ENCODE measurements at regions not wholly inside any gene's neighbourhood (a gene's known extent, or its start where the extent isn't known, plus 50 kb on each side); places are given as distances from the start of the nearest gene placed in this dataset.

DNA sequence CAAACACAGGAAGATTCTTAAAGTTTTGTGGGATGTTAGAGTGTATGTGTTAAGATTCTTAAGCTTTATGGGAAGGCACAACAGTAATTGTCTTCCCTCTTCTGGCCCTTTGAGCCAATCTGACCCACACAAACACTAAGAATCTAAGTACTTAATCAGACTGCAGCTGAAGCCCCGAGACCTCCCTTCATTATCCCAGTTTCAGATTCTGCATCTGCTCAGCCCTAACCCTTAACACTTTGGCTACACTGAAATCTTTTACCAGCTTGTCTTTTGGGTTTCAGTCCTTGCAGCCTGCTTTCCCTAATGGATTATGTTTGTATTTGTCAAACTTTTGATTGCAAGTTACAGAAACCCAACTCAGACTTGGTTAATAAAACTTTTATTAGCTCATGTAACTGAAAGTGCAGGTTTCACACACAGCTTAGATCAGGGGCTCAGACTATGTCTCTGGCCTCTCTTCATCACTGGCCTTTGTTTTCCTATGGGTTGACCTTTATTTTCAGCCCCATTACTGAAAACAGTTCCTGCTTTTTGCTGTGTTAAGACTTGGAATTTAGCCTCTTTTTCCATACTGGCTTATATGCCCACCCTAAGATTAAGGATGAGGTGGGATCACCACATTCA, 71.5 kb downstream of the COX7C start:
- H3K9ac ChIP-seq (ENCODE audit: low read length), result no peak overlapping the region
- no peaks in the 10 kb centered on the region for H3F3A ChIP-seq (ENCODE audit: insufficient read depth, low read length, poor library complexity, severe bottlenecking)
- H3K4me2 ChIP-seq (ENCODE audit: low read length), result no peak overlapping the region
- no peaks in the 10 kb centered on the region for H3K79me2 ChIP-seq (replicated peaks; ENCODE audit: insufficient read depth, low read length)
- H3K36me3 ChIP-seq (ENCODE audit: insufficient read depth, low read length), result no peaks in the 10 kb centered on the region
- H3K27ac ChIP-seq (ENCODE audit: low read length), result no peak overlapping the region
- H4K20me1 ChIP-seq (ENCODE audit: insufficient read depth), result no peaks in the 10 kb centered on the region
- no peak overlapping the region for H3K4me3 ChIP-seq (ENCODE audit: low read length)
- H3K9me3 ChIP-seq (ENCODE audit: low read length), result no peaks in the 10 kb centered on the region
- TF ChIP-seq MXI1 (conservative IDR thresholded peaks at IDR 0.05; ENCODE audit: poor library complexity, severe bottlenecking) (no peak), SMC3 (conservative IDR thresholded peaks at IDR 0.05; ENCODE audit: poor library complexity) (no peak), EP300 (conservative IDR thresholded peaks at IDR 0.05; ENCODE audit: poor library complexity, severe bottlenecking) (no peak), EZH2 (IDR thresholded peaks at IDR 0.05; ENCODE audit: borderline replicate concordance, insufficient read depth, low read length, poor library complexity, severe bottlenecking) (no peak), RAD21 (conservative IDR thresholded peaks at IDR 0.05) (no peak), POLR2AphosphoS5 (IDR thresholded peaks at IDR 0.05) (no peak), TAF1 (IDR thresholded peaks at IDR 0.05; ENCODE audit: low read depth) (no peak)
- TF ChIP-seq, protein P1, sequence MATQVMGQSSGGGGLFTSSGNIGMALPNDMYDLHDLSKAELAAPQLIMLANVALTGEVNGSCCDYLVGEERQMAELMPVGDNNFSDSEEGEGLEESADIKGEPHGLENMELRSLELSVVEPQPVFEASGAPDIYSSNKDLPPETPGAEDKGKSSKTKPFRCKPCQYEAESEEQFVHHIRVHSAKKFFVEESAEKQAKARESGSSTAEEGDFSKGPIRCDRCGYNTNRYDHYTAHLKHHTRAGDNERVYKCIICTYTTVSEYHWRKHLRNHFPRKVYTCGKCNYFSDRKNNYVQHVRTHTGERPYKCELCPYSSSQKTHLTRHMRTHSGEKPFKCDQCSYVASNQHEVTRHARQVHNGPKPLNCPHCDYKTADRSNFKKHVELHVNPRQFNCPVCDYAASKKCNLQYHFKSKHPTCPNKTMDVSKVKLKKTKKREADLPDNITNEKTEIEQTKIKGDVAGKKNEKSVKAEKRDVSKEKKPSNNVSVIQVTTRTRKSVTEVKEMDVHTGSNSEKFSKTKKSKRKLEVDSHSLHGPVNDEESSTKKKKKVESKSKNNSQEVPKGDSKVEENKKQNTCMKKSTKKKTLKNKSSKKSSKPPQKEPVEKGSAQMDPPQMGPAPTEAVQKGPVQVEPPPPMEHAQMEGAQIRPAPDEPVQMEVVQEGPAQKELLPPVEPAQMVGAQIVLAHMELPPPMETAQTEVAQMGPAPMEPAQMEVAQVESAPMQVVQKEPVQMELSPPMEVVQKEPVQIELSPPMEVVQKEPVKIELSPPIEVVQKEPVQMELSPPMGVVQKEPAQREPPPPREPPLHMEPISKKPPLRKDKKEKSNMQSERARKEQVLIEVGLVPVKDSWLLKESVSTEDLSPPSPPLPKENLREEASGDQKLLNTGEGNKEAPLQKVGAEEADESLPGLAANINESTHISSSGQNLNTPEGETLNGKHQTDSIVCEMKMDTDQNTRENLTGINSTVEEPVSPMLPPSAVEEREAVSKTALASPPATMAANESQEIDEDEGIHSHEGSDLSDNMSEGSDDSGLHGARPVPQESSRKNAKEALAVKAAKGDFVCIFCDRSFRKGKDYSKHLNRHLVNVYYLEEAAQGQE (IDR thresholded peaks at IDR 0.05; ENCODE audit: borderline replicate concordance), result no peak
- TF ChIP-seq, protein P2, sequence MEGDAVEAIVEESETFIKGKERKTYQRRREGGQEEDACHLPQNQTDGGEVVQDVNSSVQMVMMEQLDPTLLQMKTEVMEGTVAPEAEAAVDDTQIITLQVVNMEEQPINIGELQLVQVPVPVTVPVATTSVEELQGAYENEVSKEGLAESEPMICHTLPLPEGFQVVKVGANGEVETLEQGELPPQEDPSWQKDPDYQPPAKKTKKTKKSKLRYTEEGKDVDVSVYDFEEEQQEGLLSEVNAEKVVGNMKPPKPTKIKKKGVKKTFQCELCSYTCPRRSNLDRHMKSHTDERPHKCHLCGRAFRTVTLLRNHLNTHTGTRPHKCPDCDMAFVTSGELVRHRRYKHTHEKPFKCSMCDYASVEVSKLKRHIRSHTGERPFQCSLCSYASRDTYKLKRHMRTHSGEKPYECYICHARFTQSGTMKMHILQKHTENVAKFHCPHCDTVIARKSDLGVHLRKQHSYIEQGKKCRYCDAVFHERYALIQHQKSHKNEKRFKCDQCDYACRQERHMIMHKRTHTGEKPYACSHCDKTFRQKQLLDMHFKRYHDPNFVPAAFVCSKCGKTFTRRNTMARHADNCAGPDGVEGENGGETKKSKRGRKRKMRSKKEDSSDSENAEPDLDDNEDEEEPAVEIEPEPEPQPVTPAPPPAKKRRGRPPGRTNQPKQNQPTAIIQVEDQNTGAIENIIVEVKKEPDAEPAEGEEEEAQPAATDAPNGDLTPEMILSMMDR (IDR thresholded peaks at IDR 0.05; ENCODE audit: poor library complexity, severe bottlenecking), result no peak
- H3K27me3 ChIP-seq (ENCODE audit: insufficient read depth, low read depth, low read length), result no peaks in the 10 kb centered on the region
- H2AFZ ChIP-seq (ENCODE audit: low read depth, low read length), result no peak overlapping the region
- H3K9me2 ChIP-seq (ENCODE audit: insufficient read depth, low read length), result no peaks in the 10 kb centered on the region

DNA sequence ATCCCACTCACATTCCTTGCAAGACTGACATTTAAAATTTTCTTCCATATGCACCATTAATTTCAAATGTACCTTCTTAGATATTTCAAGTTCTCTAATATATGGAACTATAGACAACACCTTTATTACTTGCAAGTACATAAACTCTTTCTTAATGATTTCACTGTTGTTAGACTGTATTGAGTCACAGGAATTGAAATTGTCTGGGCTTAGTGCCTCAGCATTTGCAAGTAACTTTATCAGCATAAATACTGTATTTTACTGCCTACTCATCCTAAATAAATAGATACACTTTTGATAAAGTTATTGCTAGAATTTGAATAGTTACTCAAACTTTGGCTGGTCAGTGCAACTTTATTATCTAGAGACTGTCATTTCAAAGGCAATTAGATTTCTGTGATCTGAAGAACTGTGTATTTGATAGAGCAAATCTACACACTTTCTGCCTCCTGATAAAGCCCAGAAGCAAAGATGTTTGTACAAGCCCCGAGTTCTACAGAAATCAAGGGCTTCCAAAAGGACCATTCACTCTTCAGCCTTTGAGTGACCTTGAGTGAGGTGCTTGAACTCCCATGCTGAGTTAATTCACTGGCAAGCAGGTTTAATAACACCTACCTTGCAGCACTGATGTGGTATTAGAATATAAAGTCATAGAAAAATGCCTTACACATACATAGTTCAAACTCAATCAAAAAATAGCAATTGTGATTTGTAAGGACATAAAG, 91.6 kb downstream of the COX7C start:
- H3K9ac ChIP-seq (ENCODE audit: low read length), result no peak overlapping the region
- H3K9me2 ChIP-seq (ENCODE audit: insufficient read depth, low read length), result no peaks in the 10 kb centered on the region
- no peak overlapping the region for H3K4me2 ChIP-seq (ENCODE audit: low read length)
- H2AFZ ChIP-seq (ENCODE audit: low read depth, low read length), result no peak overlapping the region
- no peaks in the 10 kb centered on the region for H4K20me1 ChIP-seq (ENCODE audit: insufficient read depth)
- no peaks in the 10 kb centered on the region for H3K27me3 ChIP-seq (ENCODE audit: insufficient read depth, low read depth, low read length)
- H3F3A ChIP-seq (ENCODE audit: insufficient read depth, low read length, poor library complexity, severe bottlenecking), result no peaks in the 10 kb centered on the region
- no peaks in the 10 kb centered on the region for H3K9me3 ChIP-seq (ENCODE audit: low read length)
- H3K36me3 ChIP-seq (ENCODE audit: insufficient read depth, low read length), result no peaks in the 10 kb centered on the region
- H3K27ac ChIP-seq (ENCODE audit: low read length), result no peak overlapping the region
- H3K4me3 ChIP-seq (ENCODE audit: low read length), result no peak overlapping the region
- TF ChIP-seq SMC3 (conservative IDR thresholded peaks at IDR 0.05; ENCODE audit: poor library complexity), result no peak
- TF ChIP-seq MXI1 (conservative IDR thresholded peaks at IDR 0.05; ENCODE audit: poor library complexity, severe bottlenecking), result no peak
- TF ChIP-seq, protein P2 (IDR thresholded peaks at IDR 0.05; ENCODE audit: poor library complexity, severe bottlenecking), result no peak
- TF ChIP-seq EP300 (conservative IDR thresholded peaks at IDR 0.05; ENCODE audit: poor library complexity, severe bottlenecking), result no peak
- no peak for TF ChIP-seq TAF1 (IDR thresholded peaks at IDR 0.05; ENCODE audit: low read depth)
- no peak for TF ChIP-seq EZH2 (IDR thresholded peaks at IDR 0.05; ENCODE audit: borderline replicate concordance, insufficient read depth, low read length, poor library complexity, severe bottlenecking)
- TF ChIP-seq RAD21 (conservative IDR thresholded peaks at IDR 0.05), result no peak
- TF ChIP-seq, protein P1 (IDR thresholded peaks at IDR 0.05; ENCODE audit: borderline replicate concordance), result no peak
- no peak for TF ChIP-seq POLR2AphosphoS5 (IDR thresholded peaks at IDR 0.05)
- no peaks in the 10 kb centered on the region for H3K79me2 ChIP-seq (replicated peaks; ENCODE audit: insufficient read depth, low read length)

Data from neural cell (in vitro differentiated cells).